Tibial artery (tissue), 4 donors: ENCODE measurements at regions not wholly inside any gene's neighbourhood (a gene's known extent, or its start where the extent isn't known, plus 50 kb on each side); places are given as distances from the start of the nearest gene placed in this dataset.

Source experiments
- DNase-seq, 2 donors: peaks; one replicate each; pipeline ENCODE4 v3.0.0-alpha.2; 2019
- H3K27ac ChIP-seq, 2 donors: fragments of 200-600 bp; sonication (generic) in 1 of 2; 1 replicate in 1 of 2; 2 replicates in 1 of 2; pipeline ENCODE4 v1.5.1; 2018 to 2019; ENCODE audit warnings: mild to moderate bottlenecking in 1 of 2
- H3K27me3 ChIP-seq, 2 donors: fragments of 200-600 bp; sonication (generic) in 1 of 2; one replicate each; pipeline versions ENCODE4 v1.5.1 to v1.6.0; 2016 to 2019
- H3K36me3 ChIP-seq, 3 donors: fragments of 200-600 bp; sonication (generic) in 2 of 3; one replicate each; pipeline ENCODE4 v1.5.1; 2016 to 2019; ENCODE audit warnings: mild to moderate bottlenecking in 2 of 3
- H3K4me1 ChIP-seq, 4 donors: fragments of 200-600 bp; sonication (generic) in 2 of 4; 1 replicate in 3 of 4; 2 replicates in 1 of 4; pipeline ENCODE4 v1.5.1; 2016 to 2019
- H3K4me3 ChIP-seq, 2 donors: fragments of 200-600 bp; sonication (generic) in 1 of 2; 1 replicate in 1 of 2; 2 replicates in 1 of 2; pipeline ENCODE4 v1.5.1; 2018 to 2019; ENCODE audit warnings: mild to moderate bottlenecking in 2 of 2
- H3K9me3 ChIP-seq, 3 donors: fragments of 200-600 bp; sonication (generic) in 1 of 3; one replicate each; pipeline ENCODE4 v1.5.1; 2016 to 2019
- CTCF ChIP-seq, 2 experiments: fragments of 200-600 bp in 1 of 2; fragments of 450-650 bp in 1 of 2; IDR thresholded peaks; one replicate each; pipeline ENCODE4 v1.5.1; 2017 to 2019; ENCODE audit warnings: antibody characterized with exemption in 2 of 2, mild to moderate bottlenecking in 1 of 2, moderate library complexity in 1 of 2
- intact Hi-C: fragments of 100-400 bp; cut with DNase I; formaldehyde crosslinking; loops from one replicate; pipeline ENCODE4 v1.15.0; 2023; ENCODE audit warnings: low total_unique reads

- no peak overlapping the region for H3K27ac ChIP-seq
These were observed 215.8 kb upstream of the SMIM31 start for GRCh38 chr4:164538097-164538496.

GRCh38 chr4:164540987-164541386 lies 212.9 kb upstream of the SMIM31 start:
- no peak overlapping the region for H3K4me3 ChIP-seq
- peaks cover 0 to 19% (median 2%) of the 10 kb centered on the region in 4 donors for H3K4me1 ChIP-seq

More at GRCh38 chr4:164538097-164538496, 215.8 kb upstream of the SMIM31 start:
- DNase-seq = no peak
- intact Hi-C loops = no loop called here
- Histone ChIP-seq H3K4me3 (no peak overlapping the region), H3K27me3 (no peaks in the 10 kb centered on the region), H3K36me3 (no peaks in the 10 kb centered on the region), H3K9me3 (peaks cover 0 to 9% (median 0%) of the 10 kb centered on the region in 3 donors), H3K4me1 (peaks cover 0 to 23% (median 2%) of the 10 kb centered on the region in 4 donors)
- TF ChIP-seq CTCF (IDR thresholded peaks at IDR 0.05) = no peak

GRCh38 chr4:164542431-164542830 lies 211.5 kb upstream of the SMIM31 start:
- peaks cover 0 to 6% (median 0%) of the 10 kb centered on the region in 4 donors for H3K4me1 ChIP-seq
- H3K27me3 ChIP-seq = no peaks in the 10 kb centered on the region
- TF ChIP-seq CTCF (IDR thresholded peaks at IDR 0.05) = no peak
- DNase-seq = no peak
- no peak overlapping the region for H3K27ac ChIP-seq
- intact Hi-C loops = no loop called here
- no peaks in the 10 kb centered on the region for H3K36me3 ChIP-seq
- H3K9me3 ChIP-seq = peaks cover 0 to 9% (median 0%) of the 10 kb centered on the region in 3 donors
- no peak overlapping the region for H3K4me3 ChIP-seq

More at GRCh38 chr4:164540987-164541386, 212.9 kb upstream of the SMIM31 start:
- no peak for DNase-seq
- no peak for TF ChIP-seq CTCF (IDR thresholded peaks at IDR 0.05)
- Histone ChIP-seq H3K36me3 (no peaks in the 10 kb centered on the region), H3K27ac (no peak overlapping the region), H3K9me3 (peaks cover 0 to 9% (median 0%) of the 10 kb centered on the region in 3 donors), H3K27me3 (no peaks in the 10 kb centered on the region)
- intact Hi-C loops = no loop called here

- no peak overlapping the region for H3K27ac ChIP-seq
- DNase-seq = no peak
- H3K9me3 ChIP-seq = peaks cover 0 to 8% (median 8%) of the 10 kb centered on the region in 3 donors
- H3K27me3 ChIP-seq = no peaks in the 10 kb centered on the region
- no peaks in the 10 kb centered on the region for H3K36me3 ChIP-seq
- H3K4me1 ChIP-seq = no peaks in the 10 kb centered on the region
- no peak overlapping the region for H3K4me3 ChIP-seq
- intact Hi-C loops = no loop called here
- no peak for TF ChIP-seq CTCF (IDR thresholded peaks at IDR 0.05)
These were observed 202.8 kb upstream of the SMIM31 start for GRCh38 chr4:164550989-164551712.

GRCh38 chr4:164551713-164552040 lies 202.3 kb upstream of the SMIM31 start:
- TF ChIP-seq CTCF (IDR thresholded peaks at IDR 0.05) = no peak
- intact Hi-C loops = no loop called here
- H3K36me3 ChIP-seq = no peaks in the 10 kb centered on the region
- H3K4me3 ChIP-seq = no peak overlapping the region
- H3K4me1 ChIP-seq = no peaks in the 10 kb centered on the region
- peaks cover 0 to 8% (median 8%) of the 10 kb centered on the region in 3 donors for H3K9me3 ChIP-seq
- no peak for DNase-seq
- no peak overlapping the region for H3K27ac ChIP-seq
- no peaks in the 10 kb centered on the region for H3K27me3 ChIP-seq
